Left lung (tissue), 4 donors: ENCODE measurements at regions not wholly inside any gene's neighbourhood (a gene's known extent, or its start where the extent isn't known, plus 50 kb on each side); places are given as distances from the start of the nearest gene placed in this dataset.

Experiments
- ATAC-seq: fragments of 200-7000 bp; cut with Tn5 transposase; one replicate; pipeline ENCODE4 v1.9.1; 2020; ENCODE audit warnings: moderate library complexity
- DNase-seq, 4 donors: peaks; one replicate each; pipeline ENCODE4 v3.0.0-alpha.2; 2013 to 2020
- H3K27ac ChIP-seq, 2 donors: fragments of 200-600 bp; sonication (generic) in 1 of 2; one replicate each; pipeline versions ENCODE4 v1.5.0 to v1.8.0; 2020 to 2021
- H3K27me3 ChIP-seq, 2 donors: fragments of 200-600 bp; sonication (generic) in 1 of 2; one replicate each; pipeline versions ENCODE4 v1.5.0 to v1.8.0; 2020 to 2021
- H3K36me3 ChIP-seq, 2 donors: fragments of 200-600 bp; sonication (generic) in 1 of 2; one replicate each; pipeline versions ENCODE4 v1.5.0 to v1.8.0; 2020 to 2021
- H3K4me1 ChIP-seq, 2 donors: fragments of 200-600 bp; one replicate each; pipeline ENCODE4 v1.8.0; 2021
- H3K4me3 ChIP-seq, 2 donors: fragments of 200-600 bp; sonication (generic) in 1 of 2; one replicate each; pipeline versions ENCODE4 v1.5.0 to v1.8.0; 2020 to 2021; ENCODE audit warnings: mild to moderate bottlenecking in 1 of 2
- H3K9me3 ChIP-seq, 2 donors: fragments of 200-600 bp; sonication (generic) in 1 of 2; one replicate each; pipeline versions ENCODE4 v1.5.0 to v1.8.0; 2020 to 2021
- intact Hi-C, 2 donors: fragments of 100-400 bp; cut with DNase I; formaldehyde crosslinking; loops; one replicate each; pipeline versions ENCODE4 v1.11.2 to v1.14.2; 2022
- TF ChIP-seq, protein P1 (sequence below), 2 donors: fragments of 200-600 bp; sonication (generic) in 1 of 2; IDR thresholded peaks; one replicate each; pipeline versions ENCODE4 v1.5.0 to v1.8.0; 2021; ENCODE audit warnings: antibody characterized with exemption in 2 of 2
- donor health status: DM: no; HTN: yes; CAD: no.
- donor health status: DM: no; HTN: no; CAD: no.

DNA sequence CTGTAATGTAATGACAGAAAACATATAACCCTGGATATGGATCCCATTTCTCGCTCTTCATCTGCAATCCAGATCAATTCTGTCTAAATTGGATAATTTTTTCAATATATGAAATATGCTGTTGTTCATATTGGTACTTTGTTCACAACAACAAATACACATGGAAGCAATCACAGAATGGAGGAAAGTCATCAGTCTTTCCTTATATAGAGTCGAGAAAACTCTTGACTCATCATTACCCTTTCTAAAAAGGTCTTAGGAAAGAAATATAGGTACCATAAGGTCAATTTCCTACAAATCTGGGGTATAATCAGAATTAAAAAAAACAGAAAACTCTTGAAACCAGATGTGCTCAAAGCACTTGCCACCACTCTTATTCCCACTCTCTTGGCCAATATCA, 677.6 kb upstream of the ID4 start:
- no peaks in the 10 kb centered on the region for H3K27me3 ChIP-seq
- no peak for ATAC-seq
- no peaks in the 10 kb centered on the region for H3K4me1 ChIP-seq
- no peak overlapping the region for H3K4me3 ChIP-seq
- intact Hi-C loops = no loop called here
- no peak overlapping the region for H3K27ac ChIP-seq
- DNase-seq = no peak
- no peaks in the 10 kb centered on the region for H3K36me3 ChIP-seq
- TF ChIP-seq, protein P1, sequence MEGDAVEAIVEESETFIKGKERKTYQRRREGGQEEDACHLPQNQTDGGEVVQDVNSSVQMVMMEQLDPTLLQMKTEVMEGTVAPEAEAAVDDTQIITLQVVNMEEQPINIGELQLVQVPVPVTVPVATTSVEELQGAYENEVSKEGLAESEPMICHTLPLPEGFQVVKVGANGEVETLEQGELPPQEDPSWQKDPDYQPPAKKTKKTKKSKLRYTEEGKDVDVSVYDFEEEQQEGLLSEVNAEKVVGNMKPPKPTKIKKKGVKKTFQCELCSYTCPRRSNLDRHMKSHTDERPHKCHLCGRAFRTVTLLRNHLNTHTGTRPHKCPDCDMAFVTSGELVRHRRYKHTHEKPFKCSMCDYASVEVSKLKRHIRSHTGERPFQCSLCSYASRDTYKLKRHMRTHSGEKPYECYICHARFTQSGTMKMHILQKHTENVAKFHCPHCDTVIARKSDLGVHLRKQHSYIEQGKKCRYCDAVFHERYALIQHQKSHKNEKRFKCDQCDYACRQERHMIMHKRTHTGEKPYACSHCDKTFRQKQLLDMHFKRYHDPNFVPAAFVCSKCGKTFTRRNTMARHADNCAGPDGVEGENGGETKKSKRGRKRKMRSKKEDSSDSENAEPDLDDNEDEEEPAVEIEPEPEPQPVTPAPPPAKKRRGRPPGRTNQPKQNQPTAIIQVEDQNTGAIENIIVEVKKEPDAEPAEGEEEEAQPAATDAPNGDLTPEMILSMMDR (IDR thresholded peaks at IDR 0.05) = no peak
- no peaks in the 10 kb centered on the region for H3K9me3 ChIP-seq

DNA sequence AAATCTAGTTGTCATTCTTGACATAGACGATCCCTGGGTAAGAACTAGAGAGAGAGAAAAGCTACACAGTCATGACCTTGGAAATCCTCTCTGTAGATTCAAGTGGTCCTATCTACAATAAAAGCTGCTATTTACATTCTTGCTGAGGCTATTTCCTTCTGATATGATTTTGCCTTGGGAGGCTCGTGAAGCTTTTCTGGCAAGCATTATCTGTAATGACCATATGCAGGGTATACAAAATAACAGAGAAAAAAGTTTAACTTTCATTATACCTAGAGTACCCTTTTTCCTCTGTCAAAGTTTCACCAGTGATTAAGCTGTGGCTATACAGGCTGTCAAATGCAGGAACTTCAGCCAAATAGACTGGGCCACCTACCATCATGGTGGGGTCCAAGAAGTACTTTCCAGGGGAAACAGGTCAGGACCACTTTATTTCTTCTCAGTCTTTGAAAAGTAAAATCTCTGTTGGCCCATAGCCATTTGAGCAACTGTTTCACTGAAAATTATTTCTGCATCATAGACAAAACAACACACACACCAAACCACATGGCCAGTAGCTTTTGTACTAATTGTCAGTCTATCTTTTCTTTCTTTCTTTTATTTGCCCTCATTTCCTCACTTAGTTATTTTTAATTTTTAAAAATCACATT, 677.0 kb upstream of the ID4 start:
- DNase-seq = peak in 2 of 4 donors; percentile 29 to 37
- Histone ChIP-seq H3K27ac (no peak overlapping the region), H3K4me1 (no peaks in the 10 kb centered on the region), H3K4me3 (no peak overlapping the region), H3K27me3 (no peaks in the 10 kb centered on the region), H3K36me3 (no peaks in the 10 kb centered on the region), H3K9me3 (no peaks in the 10 kb centered on the region)
- no peak for ATAC-seq
- intact Hi-C loops = no loop called here
- TF ChIP-seq, protein P1 (IDR thresholded peaks at IDR 0.05) = no peak

DNA sequence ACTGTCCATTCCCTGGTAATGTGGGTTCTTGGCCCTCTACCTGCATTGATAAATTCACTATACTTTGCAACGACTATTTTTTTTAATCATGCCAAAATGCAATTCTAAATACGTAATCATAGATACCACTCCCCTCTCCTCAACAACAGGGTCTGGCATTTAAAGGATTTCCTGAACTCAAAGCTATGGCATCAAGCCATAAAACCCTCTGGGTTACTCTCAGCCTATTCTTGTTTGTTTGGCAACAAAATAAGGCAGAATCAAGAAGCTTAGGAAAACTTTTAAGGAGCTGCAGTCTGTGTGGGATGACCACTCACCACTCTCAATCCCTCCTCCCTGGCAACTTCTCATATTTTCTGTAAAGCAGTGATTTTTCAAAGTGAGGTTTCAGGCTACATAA, 669.9 kb upstream of the ID4 start:
- TF ChIP-seq, protein P1 (IDR thresholded peaks at IDR 0.05) = no peak
- Histone ChIP-seq H3K36me3 (no peaks in the 10 kb centered on the region), H3K4me3 (no peak overlapping the region), H3K9me3 (no peaks in the 10 kb centered on the region), H3K27ac (no peak overlapping the region), H3K27me3 (no peaks in the 10 kb centered on the region), H3K4me1 (no peaks in the 10 kb centered on the region)
- no peak for DNase-seq
- no peak for ATAC-seq
- intact Hi-C loops = no loop called here

DNA sequence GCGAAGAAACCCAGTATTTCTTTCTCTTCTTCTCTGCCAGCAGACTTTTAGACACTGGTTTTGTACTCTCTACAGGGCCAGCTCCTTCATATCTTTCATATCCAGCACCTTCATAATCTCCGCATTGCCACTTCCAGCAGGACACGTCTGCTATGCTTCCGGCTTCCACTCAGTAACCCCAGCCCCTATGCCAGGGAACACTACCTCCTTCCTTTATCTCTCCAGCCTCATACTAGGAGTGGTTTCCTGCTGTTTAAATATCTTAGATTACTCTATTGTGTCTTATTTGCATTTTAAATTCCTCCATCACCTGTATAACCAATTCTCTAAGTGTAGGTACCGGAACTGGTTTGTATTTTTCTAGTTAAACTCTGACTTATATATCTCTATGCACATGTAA, 667.8 kb upstream of the ID4 start:
- H3K36me3 ChIP-seq = no peaks in the 10 kb centered on the region
- no peak overlapping the region for H3K4me3 ChIP-seq
- intact Hi-C loops = no loop called here
- H3K27ac ChIP-seq = no peak overlapping the region
- DNase-seq (no peak), ATAC-seq (no peak)
- H3K4me1 ChIP-seq = no peaks in the 10 kb centered on the region
- TF ChIP-seq, protein P1 (IDR thresholded peaks at IDR 0.05) = no peak
- H3K27me3 ChIP-seq = no peaks in the 10 kb centered on the region
- H3K9me3 ChIP-seq = no peaks in the 10 kb centered on the region

DNA sequence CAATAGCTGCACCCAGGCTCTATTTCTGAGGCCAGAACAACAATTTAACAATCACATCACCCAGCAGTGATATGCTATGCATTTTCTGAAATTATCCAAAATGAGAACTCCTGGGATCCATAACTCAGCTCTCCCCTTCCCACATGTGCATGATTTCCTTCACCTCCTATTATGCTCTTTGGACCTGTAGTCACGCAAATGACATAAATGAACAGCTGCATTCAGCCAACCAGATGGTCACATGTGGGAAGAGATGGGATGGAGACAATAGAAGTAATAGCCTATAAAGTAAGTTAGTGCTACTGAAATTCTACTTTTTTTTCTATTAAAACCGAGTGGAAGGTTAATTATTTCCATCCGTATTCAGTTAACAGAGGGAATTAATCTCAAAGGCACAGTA, 662.1 kb upstream of the ID4 start:
- ATAC-seq = no peak
- DNase-seq = no peak
- Histone ChIP-seq H3K27me3 (no peaks in the 10 kb centered on the region), H3K4me3 (no peak overlapping the region), H3K9me3 (peaks cover 0 to 11% of the 10 kb centered on the region in 2 donors), H3K4me1 (no peaks in the 10 kb centered on the region), H3K36me3 (no peaks in the 10 kb centered on the region), H3K27ac (no peak overlapping the region)
- intact Hi-C loops = no loop called here
- TF ChIP-seq, protein P1 (IDR thresholded peaks at IDR 0.05) = no peak
